B cell (primary cell): ENCODE measurements at regions not wholly inside any gene's neighbourhood (a gene's known extent, or its start where the extent isn't known, plus 50 kb on each side); places are given as distances from the start of the nearest gene placed in this dataset.

Experiments used
- ATAC-seq: fragments of 200-7000 bp; cut with Tn5 transposase; one replicate; pipeline ENCODE4 v1.10.0; 2021; ENCODE audit warnings: low read depth, mild to moderate bottlenecking, moderate number of reproducible peaks, moderate library complexity
- CTCF ChIA-PET: fragments of 350-600 bp; sonication (Branson Sonifier 250); formaldehyde crosslinking; loops from one replicate; lab custom pipeline; 2021; ENCODE audit warnings: antibody characterized with exemption, inconsistent platforms; lab: Charles Lee
- POLR2A ChIA-PET: fragments of 350-600 bp; sonication (Branson Sonifier 250); formaldehyde crosslinking; loops from one replicate; lab custom pipeline; 2021; ENCODE audit warnings: antibody characterized with exemption; lab: Charles Lee
- DNase-seq: peaks from one replicate; pipeline ENCODE4 v3.0.0; 2013
- H2AFZ ChIP-seq: 2 replicates; pipeline ENCODE4 v1.6.1; 2012; ENCODE audit warnings: mild to moderate bottlenecking, low read depth, low read length; ENCODE audit not compliant: insufficient read depth, poor library complexity, severe bottlenecking
- H3K27ac ChIP-seq, 2 donors: 1 replicate in 1 of 2; 2 replicates in 1 of 2; pipeline ENCODE4 v1.5.1; 2012 to 2013; ENCODE audit warnings: low read length in 2 of 2, mild to moderate bottlenecking in 2 of 2, moderate library complexity in 1 of 2
- H3K27me3 ChIP-seq, 4 experiments: fragments of 200-600 bp in 1 of 4; sonication (generic) in 1 of 4; replicated peaks in 1 of 4; 1 replicate in 2 of 4; 2 replicates in 2 of 4; pipeline versions ENCODE4 v1.6.1 to v1.7.0; 2013 to 2016; ENCODE audit warnings: low read length in 3 of 4, mild to moderate bottlenecking in 2 of 4, mixed read lengths in 1 of 4, moderate library complexity in 1 of 4; ENCODE audit not compliant: insufficient read depth in 4 of 4, control insufficient read depth in 3 of 4; ENCODE audit errors: control extremely low read depth in 1 of 4
- H3K36me3 ChIP-seq, 2 experiments: replicated peaks in 1 of 2; 1 replicate in 1 of 2; 2 replicates in 1 of 2; pipeline versions ENCODE4 v1.6.1 to v1.7.1; 2013; ENCODE audit warnings: low read length in 1 of 2; ENCODE audit not compliant: insufficient read depth in 2 of 2, control insufficient read depth in 1 of 2; ENCODE audit errors: control extremely low read depth in 1 of 2, extremely low read depth in 1 of 2
- H3K4me1 ChIP-seq, 2 donors: fragments of 200-600 bp in 1 of 2; sonication (generic) in 1 of 2; 1 replicate in 1 of 2; 2 replicates in 1 of 2; pipeline versions ENCODE4 v1.5.1 to v1.6.1; 2013 to 2017; ENCODE audit warnings: low read length in 2 of 2; ENCODE audit not compliant: control insufficient read depth in 2 of 2, insufficient read depth in 2 of 2
- H3K4me2 ChIP-seq: replicated peaks from 2 replicates; pipeline ENCODE3; 2012; ENCODE audit warnings: mild to moderate bottlenecking, low read depth, low read length; ENCODE audit not compliant: poor library complexity, severe bottlenecking
- H3K4me3 ChIP-seq, 5 experiments: fragments of 200-600 bp in 1 of 5; sonication (generic) in 1 of 5; 1 replicate in 3 of 5; 2 replicates in 2 of 5; pipeline versions ENCODE4 v1.5.1 to v1.7.0; 2011 to 2016; ENCODE audit warnings: low read length in 4 of 5, mild to moderate bottlenecking in 4 of 5, low read depth in 2 of 5, control low read depth in 1 of 5, moderate library complexity in 1 of 5; ENCODE audit not compliant: insufficient read depth in 1 of 5; ENCODE audit errors: control extremely low read depth in 1 of 5, extremely low read depth in 1 of 5
- H3K79me2 ChIP-seq: fragments of 200-600 bp; sonication (generic); one replicate; pipeline ENCODE4 v1.6.0; 2016; ENCODE audit warnings: low read length; ENCODE audit not compliant: control insufficient read depth, insufficient read depth
- H3K9ac ChIP-seq: fragments of 200-600 bp; sonication (generic); 2 replicates; pipeline ENCODE4 v1.6.1; 2017; ENCODE audit warnings: mild to moderate bottlenecking, low read length, moderate library complexity
- H3K9me3 ChIP-seq, 3 donors: one replicate each; pipeline versions ENCODE4 v1.6.1 to v1.7.1; 2013; ENCODE audit warnings: low read length in 2 of 3; ENCODE audit not compliant: control insufficient read depth in 2 of 3, insufficient read depth in 1 of 3; ENCODE audit errors: control extremely low read depth in 1 of 3
- H4K20me1 ChIP-seq: 2 replicates; pipeline ENCODE4 v1.6.0; 2012; ENCODE audit warnings: mild to moderate bottlenecking, low read length; ENCODE audit not compliant: insufficient read depth, control insufficient read depth, poor library complexity, severe bottlenecking
- H3K27ac Mint-ChIP-seq: one replicate; pipeline ENCODE4 v1.8.0; 2021; ENCODE audit warnings: mixed read lengths
- H3K27me3 Mint-ChIP-seq: one replicate; pipeline ENCODE4 v1.8.0; 2021; ENCODE audit warnings: mixed read lengths
- H3K4me1 Mint-ChIP-seq: one replicate; pipeline ENCODE4 v1.8.0; 2021; ENCODE audit warnings: mixed read lengths
- H3K4me3 Mint-ChIP-seq: one replicate; pipeline ENCODE4 v1.8.0; 2021; ENCODE audit warnings: mixed read lengths
- H3K9me3 Mint-ChIP-seq: one replicate; pipeline ENCODE4 v1.8.0; 2022; ENCODE audit warnings: mixed read lengths; ENCODE audit not compliant: insufficient read depth
- EZH2 ChIP-seq: IDR thresholded peaks from 2 replicates; pipeline ENCODE4 v1.6.1; 2012; ENCODE audit warnings: borderline replicate concordance, low read depth, mild to moderate bottlenecking, moderate library complexity, low read length; ENCODE audit not compliant: insufficient read depth, poor library complexity, severe bottlenecking
- WGBS: methylation state at CpG from one replicate; pipeline ENCODE4 v1.1.5; 2013; ENCODE audit warnings: missing lambda C conversion rate; ENCODE audit not compliant: insufficient coverage; 5-methylcytosine and 5-hydroxymethylcytosine counted together
- intact Hi-C: fragments of 100-400 bp; cut with micrococcal nuclease; formaldehyde crosslinking; loops from one replicate; pipeline ENCODE4 v1.10.0; 2022
- TF ChIP-seq, protein P1 (sequence below): fragments of 200-600 bp; IDR thresholded peaks from one replicate; pipeline ENCODE4 v1.8.0; 2022; ENCODE audit warnings: antibody characterized with exemption, mild to moderate bottlenecking

- ATAC-seq (no peak), DNase-seq (no peak)
- Histone ChIP-seq H3K27ac (no peak overlapping the region), H3K36me3 (no peaks in the 10 kb centered on the region), H3K9ac (no peak overlapping the region), H3K4me1 (no peaks in the 10 kb centered on the region), H4K20me1 (no peaks in the 10 kb centered on the region), H3K9me3 (no peaks in the 10 kb centered on the region), H3K4me2 (no peak overlapping the region), H2AFZ (no peak overlapping the region), H3K79me2 (no peaks in the 10 kb centered on the region), H3K27me3 (no peaks in the 10 kb centered on the region), H3K4me3 (no peak overlapping the region)
- Mint-ChIP-seq H3K27me3 (no peaks in the 10 kb centered on the region), H3K27ac (no peak overlapping the region), H3K4me1 (no peaks in the 10 kb centered on the region), H3K9me3 (no peaks in the 10 kb centered on the region), H3K4me3 (no peak overlapping the region)
- intact Hi-C loops: no loop called here
- ChIA-PET POLR2A (no interaction called here), CTCF (no interaction called here)
- TF ChIP-seq, protein P1, sequence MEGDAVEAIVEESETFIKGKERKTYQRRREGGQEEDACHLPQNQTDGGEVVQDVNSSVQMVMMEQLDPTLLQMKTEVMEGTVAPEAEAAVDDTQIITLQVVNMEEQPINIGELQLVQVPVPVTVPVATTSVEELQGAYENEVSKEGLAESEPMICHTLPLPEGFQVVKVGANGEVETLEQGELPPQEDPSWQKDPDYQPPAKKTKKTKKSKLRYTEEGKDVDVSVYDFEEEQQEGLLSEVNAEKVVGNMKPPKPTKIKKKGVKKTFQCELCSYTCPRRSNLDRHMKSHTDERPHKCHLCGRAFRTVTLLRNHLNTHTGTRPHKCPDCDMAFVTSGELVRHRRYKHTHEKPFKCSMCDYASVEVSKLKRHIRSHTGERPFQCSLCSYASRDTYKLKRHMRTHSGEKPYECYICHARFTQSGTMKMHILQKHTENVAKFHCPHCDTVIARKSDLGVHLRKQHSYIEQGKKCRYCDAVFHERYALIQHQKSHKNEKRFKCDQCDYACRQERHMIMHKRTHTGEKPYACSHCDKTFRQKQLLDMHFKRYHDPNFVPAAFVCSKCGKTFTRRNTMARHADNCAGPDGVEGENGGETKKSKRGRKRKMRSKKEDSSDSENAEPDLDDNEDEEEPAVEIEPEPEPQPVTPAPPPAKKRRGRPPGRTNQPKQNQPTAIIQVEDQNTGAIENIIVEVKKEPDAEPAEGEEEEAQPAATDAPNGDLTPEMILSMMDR: no peak
- TF ChIP-seq EZH2: no peak
- WGBS: no CpG with 5 or more reads among the region's 2 CpGs
These were observed 420.9 kb downstream of the SHISA9 start for GRCh38 chr16:13322336-13322735.

DNA sequence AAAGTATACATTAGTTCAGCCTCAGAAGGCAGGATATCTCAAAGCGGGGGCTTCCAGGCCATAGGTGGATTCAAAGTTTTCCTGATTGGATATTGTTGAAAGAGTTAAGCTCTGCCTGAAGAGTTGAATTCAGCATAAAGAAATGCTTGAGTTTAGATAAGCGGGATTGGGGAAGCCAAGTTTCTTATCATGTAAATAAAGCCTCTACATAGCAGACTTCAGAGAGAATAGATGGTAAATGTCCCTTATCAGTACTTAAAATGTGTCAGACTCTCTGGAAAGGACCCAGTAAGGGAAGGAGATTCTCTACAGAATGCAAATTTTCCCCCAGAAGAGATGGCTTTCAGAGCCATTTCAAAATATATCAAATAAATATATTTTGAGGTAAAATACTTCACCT lies 423.5 kb downstream of the SHISA9 start:
- Histone ChIP-seq H3K4me3 (no peak overlapping the region), H3K36me3 (no peaks in the 10 kb centered on the region), H3K79me2 (no peaks in the 10 kb centered on the region), H3K27ac (no peak overlapping the region), H3K9me3 (no peaks in the 10 kb centered on the region), H3K9ac (no peak overlapping the region), H3K4me2 (no peak overlapping the region), H3K27me3 (no peaks in the 10 kb centered on the region), H2AFZ (no peak overlapping the region), H3K4me1 (no peaks in the 10 kb centered on the region), H4K20me1 (no peaks in the 10 kb centered on the region)
- ChIA-PET CTCF (no interaction called here), POLR2A (no interaction called here)
- no peak for DNase-seq
- H3K27me3 Mint-ChIP-seq: no peaks in the 10 kb centered on the region
- no peaks in the 10 kb centered on the region for H3K9me3 Mint-ChIP-seq
- no peak for ATAC-seq
- intact Hi-C loops: no loop called here
- H3K4me1 Mint-ChIP-seq: no peaks in the 10 kb centered on the region
- WGBS: 100% methylated on average over 1 of the region's 2 CpGs
- TF ChIP-seq, protein P1: no peak
- TF ChIP-seq EZH2: no peak
- no peak overlapping the region for H3K4me3 Mint-ChIP-seq
- no peak overlapping the region for H3K27ac Mint-ChIP-seq
